ENCODE measurements at regions not wholly inside any gene's neighbourhood (a gene's known extent, or its start where the extent isn't known, plus 50 kb on each side); places are given as distances from the start of the nearest gene placed in this dataset.

GRCh38 chr13:105070452-105070851, 1465.0 kb downstream of the EFNB2 start:
- TF ChIP-seq CTCF (IDR thresholded peaks at IDR 0.05), result no peak
- no peak for TF ChIP-seq EP300 (IDR thresholded peaks at IDR 0.05)
- no peak for TF ChIP-seq POLR2A (IDR thresholded peaks at IDR 0.05; ENCODE audit: low read depth)

All from esophagus muscularis mucosa (tissue), 4 donors.